ENCODE measurements at regions not wholly inside any gene's neighbourhood (a gene's known extent, or its start where the extent isn't known, plus 50 kb on each side); places are given as distances from the start of the nearest gene placed in this dataset.

GRCh38 chr5:163766936-163767670 is 261.7 kb downstream of the MAT2B start:
- no peaks in the 10 kb centered on the region for H3K9me3 ChIP-seq (replicated peaks in 1 of 2; ENCODE audit: control insufficient read depth in 1 of 2, insufficient read depth in 1 of 2, low read length in 2 of 2)
- no peaks in the 10 kb centered on the region for H3K79me2 ChIP-seq (ENCODE audit: insufficient read depth, low read length)
- intact Hi-C loops (cut with micrococcal nuclease), result no loop called here
- H3K36me3 ChIP-seq (replicated peaks in 1 of 2; ENCODE audit: control insufficient read depth in 1 of 2, insufficient read depth in 2 of 2, low read length in 2 of 2), result no peaks in the 10 kb centered on the region
- no peak for TF ChIP-seq CTCF (IDR thresholded peaks at IDR 0.05)
- no peak overlapping the region for H3K4me3 ChIP-seq (replicated peaks in 1 of 3; ENCODE audit: low read depth in 2 of 3, low read length in 3 of 3)
- Mint-ChIP-seq H3K4me1 (no peaks in the 10 kb centered on the region), H3K9me3 (peaks cover 0 to 2% (median 0%) of the 10 kb centered on the region in 7 donors), H3K27me3 (ENCODE audit: low read depth in 3 of 3) (peaks cover 0 to 2% (median 1%) of the 10 kb centered on the region in 3 donors), H3K27ac (no peak overlapping the region), H3K4me3 (no peak overlapping the region), H3K36me3 (no peaks in the 10 kb centered on the region)
- no peak overlapping the region for H3K4me2 ChIP-seq (replicated peaks; ENCODE audit: extremely low read depth, low read length, poor library complexity, severe bottlenecking)
- no peak for DNase-seq
- no peak overlapping the region for H3K27ac ChIP-seq (ENCODE audit: low read depth in 1 of 2, low read length in 2 of 2)
- 85% methylated on average over 3 of the region's 8 CpGs for WGBS (ENCODE audit: insufficient coverage)
- H2AFZ ChIP-seq (ENCODE audit: insufficient read depth, low read depth, low read length, poor library complexity, severe bottlenecking), result no peak overlapping the region
- H3K4me1 ChIP-seq (ENCODE audit: control insufficient read depth in 1 of 2, insufficient read depth in 2 of 2, low read length in 2 of 2), result no peaks in the 10 kb centered on the region
- H3K9ac ChIP-seq (ENCODE audit: insufficient read depth, low read length, poor library complexity, severe bottlenecking), result no peak overlapping the region
- H4K20me1 ChIP-seq (ENCODE audit: insufficient read depth, low read length), result no peaks in the 10 kb centered on the region
- H3K27me3 ChIP-seq (ENCODE audit: control insufficient read depth in 2 of 2, insufficient read depth in 2 of 2, low read length in 2 of 2), result no peaks in the 10 kb centered on the region

- 75% methylated on average over 1 of the region's 2 CpGs for WGBS (ENCODE audit: insufficient coverage)
- Mint-ChIP-seq H3K27me3 (ENCODE audit: low read depth in 3 of 3) (peaks cover 0 to 2% (median 1%) of the 10 kb centered on the region in 3 donors), H3K4me1 (no peaks in the 10 kb centered on the region), H3K9me3 (peaks cover 0 to 3% (median 2%) of the 10 kb centered on the region in 7 donors), H3K36me3 (no peaks in the 10 kb centered on the region), H3K4me3 (no peak overlapping the region), H3K27ac (no peak overlapping the region)
- no peak overlapping the region for H3K27ac ChIP-seq (ENCODE audit: low read depth in 1 of 2, low read length in 2 of 2)
- no peak overlapping the region for H3K4me3 ChIP-seq (replicated peaks in 1 of 3; ENCODE audit: low read depth in 2 of 3, low read length in 3 of 3)
- no peaks in the 10 kb centered on the region for H3K27me3 ChIP-seq (ENCODE audit: control insufficient read depth in 2 of 2, insufficient read depth in 2 of 2, low read length in 2 of 2)
- no peak overlapping the region for H3K9ac ChIP-seq (ENCODE audit: insufficient read depth, low read length, poor library complexity, severe bottlenecking)
- H2AFZ ChIP-seq (ENCODE audit: insufficient read depth, low read depth, low read length, poor library complexity, severe bottlenecking), result no peak overlapping the region
- H3K79me2 ChIP-seq (ENCODE audit: insufficient read depth, low read length), result no peaks in the 10 kb centered on the region
- no peaks in the 10 kb centered on the region for H3K36me3 ChIP-seq (replicated peaks in 1 of 2; ENCODE audit: control insufficient read depth in 1 of 2, insufficient read depth in 2 of 2, low read length in 2 of 2)
- no peak for DNase-seq
- no peaks in the 10 kb centered on the region for H3K9me3 ChIP-seq (replicated peaks in 1 of 2; ENCODE audit: control insufficient read depth in 1 of 2, insufficient read depth in 1 of 2, low read length in 2 of 2)
- intact Hi-C loops (cut with micrococcal nuclease), result no loop called here
- H3K4me2 ChIP-seq (replicated peaks; ENCODE audit: extremely low read depth, low read length, poor library complexity, severe bottlenecking), result no peak overlapping the region
- no peak for TF ChIP-seq CTCF (IDR thresholded peaks at IDR 0.05)
- no peaks in the 10 kb centered on the region for H3K4me1 ChIP-seq (ENCODE audit: control insufficient read depth in 1 of 2, insufficient read depth in 2 of 2, low read length in 2 of 2)
- H4K20me1 ChIP-seq (ENCODE audit: insufficient read depth, low read length), result no peaks in the 10 kb centered on the region
These were observed 265.2 kb downstream of the MAT2B start for GRCh38 chr5:163770625-163771024.

All from CD14-positive monocyte (primary cell).